ENCODE measurements at regions not wholly inside any gene's neighbourhood (a gene's known extent, or its start where the extent isn't known, plus 50 kb on each side); places are given as distances from the start of the nearest gene placed in this dataset.

GRCh38 chr4:46684041-46684440 is 225.0 kb downstream of the COX7B2 start:
- Histone ChIP-seq H3K9ac (ENCODE audit: low read length) (no peak overlapping the region), H3K27me3 (ENCODE audit: insufficient read depth, low read length) (no peaks in the 10 kb centered on the region), H3K9me3 (ENCODE audit: control insufficient read depth in 1 of 2, insufficient read depth in 1 of 2, low read depth in 1 of 2, low read length in 2 of 2) (peaks cover 0 to 8% of the 10 kb centered on the region in 2 experiments; a peak in 2 of 4 replicates), H3K79me2 (ENCODE audit: insufficient read depth, low read length) (no peaks in the 10 kb centered on the region), H3K4me2 (ENCODE audit: low read length) (no peak overlapping the region), H3K4me1 (ENCODE audit: control insufficient read depth in 1 of 2, insufficient read depth in 2 of 2, low read length in 2 of 2) (no peaks in the 10 kb centered on the region), H3K4me3 (replicated peaks in 1 of 2; ENCODE audit: low read depth in 1 of 2, low read length in 2 of 2) (no peak overlapping the region), H4K20me1 (ENCODE audit: insufficient read depth) (no peaks in the 10 kb centered on the region), H2AFZ (ENCODE audit: low read depth, low read length, poor library complexity, severe bottlenecking) (no peak overlapping the region), H3K9me2 (ENCODE audit: insufficient read depth) (no peaks in the 10 kb centered on the region), H3K27ac (ENCODE audit: low read depth, low read length) (no peak overlapping the region), H3K36me3 (ENCODE audit: control insufficient read depth in 1 of 2, insufficient read depth in 2 of 2, low read length in 2 of 2) (no peaks in the 10 kb centered on the region)
- DNase-seq (ENCODE audit: low read depth, low spot score) (no peak), ATAC-seq (no peak)
- RAD21 ChIA-PET (ENCODE audit: low non-redundant PET in 1 of 2, low total read pairs in 2 of 2, uncharacterized antibody in 2 of 2, unreplicated experiment in 2 of 2): no interaction called here
- no TSS peak for BruUV-seq (replicated peaks)
- TF ChIP-seq ZFX (IDR thresholded peaks at IDR 0.05) (no peak), REST (IDR thresholded peaks at IDR 0.05; ENCODE audit: low read depth) (no peak), POLR2A (IDR thresholded peaks at IDR 0.05; ENCODE audit: borderline replicate concordance, extremely low read depth, insufficient read depth, insufficient read length) (no peak)
- intact Hi-C loops (cut with micrococcal nuclease): no loop called here
- POLR2A ChIA-PET: no interaction called here
- CTCF ChIA-PET: no interaction called here

DNA sequence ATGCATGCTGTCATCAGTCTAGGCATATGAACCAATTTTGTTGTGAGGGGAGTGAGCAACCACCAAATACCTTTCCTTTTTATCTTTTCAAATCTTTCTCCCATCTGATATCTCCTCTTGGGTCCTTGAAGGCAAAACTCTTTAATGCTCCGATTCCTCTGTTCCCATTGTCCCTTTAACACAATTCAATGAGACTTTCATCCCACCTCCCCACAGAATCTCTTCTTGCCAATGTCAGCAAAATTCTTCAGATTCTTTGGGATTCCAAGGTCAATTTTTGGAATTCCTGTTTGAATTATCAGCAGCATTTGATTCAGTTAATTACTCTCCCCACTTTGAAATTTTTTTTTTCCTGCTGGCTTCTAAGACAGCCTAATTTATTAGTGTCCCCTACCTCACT is 232.7 kb downstream of the COX7B2 start:
- no TSS peak for BruUV-seq (replicated peaks)
- H3K9me3 ChIP-seq (ENCODE audit: control insufficient read depth in 1 of 2, insufficient read depth in 1 of 2, low read depth in 1 of 2, low read length in 2 of 2): peaks cover 18 to 27% of the 10 kb centered on the region in 2 experiments; a peak in 2 of 4 replicates
- no peak overlapping the region for H2AFZ ChIP-seq (ENCODE audit: low read depth, low read length, poor library complexity, severe bottlenecking)
- H3K79me2 ChIP-seq (ENCODE audit: insufficient read depth, low read length): no peaks in the 10 kb centered on the region
- RAD21 ChIA-PET (ENCODE audit: low non-redundant PET in 1 of 2, low total read pairs in 2 of 2, uncharacterized antibody in 2 of 2, unreplicated experiment in 2 of 2): no interaction called here
- H3K36me3 ChIP-seq (ENCODE audit: control insufficient read depth in 1 of 2, insufficient read depth in 2 of 2, low read length in 2 of 2): no peaks in the 10 kb centered on the region
- no peaks in the 10 kb centered on the region for H3K4me1 ChIP-seq (ENCODE audit: control insufficient read depth in 1 of 2, insufficient read depth in 2 of 2, low read length in 2 of 2)
- H3K9me2 ChIP-seq (ENCODE audit: insufficient read depth): no peaks in the 10 kb centered on the region
- CTCF ChIA-PET: no interaction called here
- H3K4me2 ChIP-seq (ENCODE audit: low read length): no peak overlapping the region
- POLR2A ChIA-PET: no interaction called here
- ATAC-seq (no peak), DNase-seq (ENCODE audit: low read depth, low spot score) (no peak)
- no peaks in the 10 kb centered on the region for H3K27me3 ChIP-seq (ENCODE audit: insufficient read depth, low read length)
- no peak overlapping the region for H3K27ac ChIP-seq (ENCODE audit: low read depth, low read length)
- intact Hi-C loops (cut with micrococcal nuclease): no loop called here
- H4K20me1 ChIP-seq (ENCODE audit: insufficient read depth): no peaks in the 10 kb centered on the region
- no peak overlapping the region for H3K4me3 ChIP-seq (replicated peaks in 1 of 2; ENCODE audit: low read depth in 1 of 2, low read length in 2 of 2)
- H3K9ac ChIP-seq (ENCODE audit: low read length): no peak overlapping the region
- TF ChIP-seq ELF1 (IDR thresholded peaks at IDR 0.05; ENCODE audit: borderline replicate concordance, low read depth) (no peak), CEBPB (IDR thresholded peaks at IDR 0.05; ENCODE audit: low read depth) (no peak), EZH2phosphoT487 (IDR thresholded peaks at IDR 0.05; ENCODE audit: borderline replicate concordance) (no peak), POLR2AphosphoS5 (IDR thresholded peaks at IDR 0.05; ENCODE audit: low read depth, low read length) (no peak), MAX (IDR thresholded peaks at IDR 0.05) (no peak), SIN3A (IDR thresholded peaks at IDR 0.05; ENCODE audit: low read depth) (no peak), TCF7L2 (IDR thresholded peaks at IDR 0.05; ENCODE audit: borderline replicate concordance, extremely low read depth, insufficient read depth, insufficient read length) (no peak), ZBTB33 (IDR thresholded peaks at IDR 0.05; ENCODE audit: extremely low read depth, insufficient replicate concordance, low read length) (no peak), EGR1 (IDR thresholded peaks at IDR 0.05; ENCODE audit: low read depth) (no peak), SP1 (IDR thresholded peaks at IDR 0.05; ENCODE audit: low read depth) (no peak)
- TF ChIP-seq, protein P1, sequence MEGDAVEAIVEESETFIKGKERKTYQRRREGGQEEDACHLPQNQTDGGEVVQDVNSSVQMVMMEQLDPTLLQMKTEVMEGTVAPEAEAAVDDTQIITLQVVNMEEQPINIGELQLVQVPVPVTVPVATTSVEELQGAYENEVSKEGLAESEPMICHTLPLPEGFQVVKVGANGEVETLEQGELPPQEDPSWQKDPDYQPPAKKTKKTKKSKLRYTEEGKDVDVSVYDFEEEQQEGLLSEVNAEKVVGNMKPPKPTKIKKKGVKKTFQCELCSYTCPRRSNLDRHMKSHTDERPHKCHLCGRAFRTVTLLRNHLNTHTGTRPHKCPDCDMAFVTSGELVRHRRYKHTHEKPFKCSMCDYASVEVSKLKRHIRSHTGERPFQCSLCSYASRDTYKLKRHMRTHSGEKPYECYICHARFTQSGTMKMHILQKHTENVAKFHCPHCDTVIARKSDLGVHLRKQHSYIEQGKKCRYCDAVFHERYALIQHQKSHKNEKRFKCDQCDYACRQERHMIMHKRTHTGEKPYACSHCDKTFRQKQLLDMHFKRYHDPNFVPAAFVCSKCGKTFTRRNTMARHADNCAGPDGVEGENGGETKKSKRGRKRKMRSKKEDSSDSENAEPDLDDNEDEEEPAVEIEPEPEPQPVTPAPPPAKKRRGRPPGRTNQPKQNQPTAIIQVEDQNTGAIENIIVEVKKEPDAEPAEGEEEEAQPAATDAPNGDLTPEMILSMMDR (IDR thresholded peaks at IDR 0.05 in 2 of 3, conservative IDR thresholded peaks at IDR 0.05 in 1 of 3; ENCODE audit: borderline replicate concordance in 1 of 3, insufficient read depth in 1 of 3, low read depth in 2 of 3, low read length in 2 of 3): no peak

Data from HCT116 (cell line).